PFSK-1 (cell line): ENCODE measurements at regions not wholly inside any gene's neighbourhood (a gene's known extent, or its start where the extent isn't known, plus 50 kb on each side); places are given as distances from the start of the nearest gene placed in this dataset.

ENCODE experiments used
- POLR2AphosphoS5 ChIP-seq: IDR thresholded peaks from 2 replicates; pipeline ENCODE4 v1.6.1; 2012; ENCODE audit warnings: low read depth, mild to moderate bottlenecking, control low read depth, low read length, moderate library complexity
- TAF1 ChIP-seq: IDR thresholded peaks from 2 replicates; pipeline ENCODE4 v1.6.1; 2012; ENCODE audit warnings: low read length, control low read depth, borderline replicate concordance; ENCODE audit not compliant: insufficient read depth

- TF ChIP-seq POLR2AphosphoS5 (no peak), TAF1 (no peak)
Measured at GRCh38 chr17:69651921-69652320, 237.4 kb downstream of the MAP2K6 start.
